HepG2 (cell line): ENCODE measurements at regions not wholly inside any gene's neighbourhood (a gene's known extent, or its start where the extent isn't known, plus 50 kb on each side); places are given as distances from the start of the nearest gene placed in this dataset.

Experiments
- CC2D1A ChIP-seq: sonication (generic); formaldehyde crosslinking; IDR thresholded peaks from 2 replicates; pipeline ENCODE4 v1.8.1; 2023; ENCODE audit warnings: mild to moderate bottlenecking, missing genetic modification reagents
- CCAR2 ChIP-seq: fragments of 200-400 bp; formaldehyde crosslinking; optimal IDR thresholded peaks from 2 replicates; pipeline ENCODE3; 2018; ENCODE audit warnings: low read depth, mild to moderate bottlenecking, low read length, moderate library complexity
- CREB1 ChIP-seq, 2 experiments: fragments of 450-650 bp in 1 of 2; IDR thresholded peaks; 2 replicates each; pipeline ENCODE4 v1.6.1; 2016 to 2017; ENCODE audit warnings: control low read depth in 1 of 2, mild to moderate bottlenecking in 1 of 2, missing compliant biosample characterization in 1 of 2, missing genetic modification characterization in 1 of 2
- MYC ChIP-seq: sonication (generic); formaldehyde crosslinking; IDR thresholded peaks from 2 replicates; pipeline ENCODE4 v1.9.0; 2021; ENCODE audit warnings: missing genetic modification reagents, borderline replicate concordance
- SALL2 ChIP-seq: sonication (generic); formaldehyde crosslinking; IDR thresholded peaks from 2 replicates; pipeline ENCODE4 v1.8.1; 2023; ENCODE audit warnings: mild to moderate bottlenecking, missing genetic modification reagents, inconsistent platforms
- SRF ChIP-seq: IDR thresholded peaks from 2 replicates; pipeline ENCODE4 v1.6.1; 2011; ENCODE audit warnings: mild to moderate bottlenecking, low read depth, low read length, moderate library complexity
- ZMYM3 ChIP-seq: sonication (generic); formaldehyde crosslinking; IDR thresholded peaks from 2 replicates; pipeline ENCODE4 v1.5.1; 2020; ENCODE audit warnings: mild to moderate bottlenecking, missing genetic modification reagents
- ZNF879 ChIP-seq: sonication (generic); formaldehyde crosslinking; IDR thresholded peaks from 2 replicates; pipeline ENCODE4 v1.8.1; 2023; ENCODE audit warnings: missing genetic modification reagents
- TF ChIP-seq, protein P1 (sequence below): IDR thresholded peaks from 2 replicates; pipeline ENCODE4 v1.6.1; 2012; ENCODE audit warnings: inconsistent platforms
- TF ChIP-seq, protein P2 (sequence below): sonication (generic); formaldehyde crosslinking; IDR thresholded peaks from 2 replicates; pipeline ENCODE4 v1.5.0; 2020; ENCODE audit warnings: mild to moderate bottlenecking, missing genetic modification reagents, moderate library complexity
- TF ChIP-seq, protein P3 (sequence below): sonication (generic); formaldehyde crosslinking; conservative IDR thresholded peaks from 2 replicates; pipeline ENCODE4 v1.4.0; 2020; ENCODE audit warnings: missing genetic modification reagents

DNA sequence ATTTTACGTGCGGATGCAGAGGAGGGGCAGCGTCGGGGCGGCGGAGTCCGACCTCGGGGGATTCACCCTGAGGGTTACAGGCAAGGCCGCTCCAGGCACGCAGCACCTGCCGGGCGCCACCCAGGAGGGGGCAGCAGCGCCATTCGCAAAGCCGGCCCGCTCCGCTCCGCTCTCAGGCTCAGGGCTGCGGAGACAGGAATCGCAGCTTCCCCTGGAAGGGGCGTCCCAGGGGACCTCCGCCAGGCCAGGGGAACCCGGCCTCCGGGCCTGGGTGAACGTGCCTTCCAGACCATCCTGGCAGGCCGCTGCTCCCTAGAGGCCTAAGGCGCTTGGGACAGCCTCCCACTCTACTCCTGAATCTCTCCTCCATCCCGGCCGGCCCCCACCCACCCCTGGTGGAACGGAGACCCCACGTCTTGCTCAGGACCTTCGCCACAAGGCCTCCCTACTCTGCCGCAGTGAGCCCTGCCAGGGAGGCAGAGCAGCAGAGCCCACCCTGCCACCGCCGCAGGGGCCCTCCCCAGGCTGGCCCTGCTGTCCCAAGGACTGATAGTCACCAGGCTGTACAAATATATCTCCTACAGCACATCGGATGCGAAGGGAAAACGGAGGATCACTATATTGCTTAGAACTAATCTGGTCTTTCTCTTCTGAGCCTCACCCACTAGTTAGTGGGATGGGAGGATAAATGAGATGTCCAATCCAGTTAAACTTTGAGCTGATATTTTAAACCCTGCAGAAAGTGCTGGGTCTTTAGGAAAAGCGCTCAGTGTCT, 115.0 kb downstream of the SMIM20 start:
- TF ChIP-seq, protein P1, sequence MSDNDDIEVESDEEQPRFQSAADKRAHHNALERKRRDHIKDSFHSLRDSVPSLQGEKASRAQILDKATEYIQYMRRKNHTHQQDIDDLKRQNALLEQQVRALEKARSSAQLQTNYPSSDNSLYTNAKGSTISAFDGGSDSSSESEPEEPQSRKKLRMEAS = no peak
- TF ChIP-seq, protein P2, sequence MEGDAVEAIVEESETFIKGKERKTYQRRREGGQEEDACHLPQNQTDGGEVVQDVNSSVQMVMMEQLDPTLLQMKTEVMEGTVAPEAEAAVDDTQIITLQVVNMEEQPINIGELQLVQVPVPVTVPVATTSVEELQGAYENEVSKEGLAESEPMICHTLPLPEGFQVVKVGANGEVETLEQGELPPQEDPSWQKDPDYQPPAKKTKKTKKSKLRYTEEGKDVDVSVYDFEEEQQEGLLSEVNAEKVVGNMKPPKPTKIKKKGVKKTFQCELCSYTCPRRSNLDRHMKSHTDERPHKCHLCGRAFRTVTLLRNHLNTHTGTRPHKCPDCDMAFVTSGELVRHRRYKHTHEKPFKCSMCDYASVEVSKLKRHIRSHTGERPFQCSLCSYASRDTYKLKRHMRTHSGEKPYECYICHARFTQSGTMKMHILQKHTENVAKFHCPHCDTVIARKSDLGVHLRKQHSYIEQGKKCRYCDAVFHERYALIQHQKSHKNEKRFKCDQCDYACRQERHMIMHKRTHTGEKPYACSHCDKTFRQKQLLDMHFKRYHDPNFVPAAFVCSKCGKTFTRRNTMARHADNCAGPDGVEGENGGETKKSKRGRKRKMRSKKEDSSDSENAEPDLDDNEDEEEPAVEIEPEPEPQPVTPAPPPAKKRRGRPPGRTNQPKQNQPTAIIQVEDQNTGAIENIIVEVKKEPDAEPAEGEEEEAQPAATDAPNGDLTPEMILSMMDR (CRISPR knock-in tag) = peak; percentile 94
- TF ChIP-seq MYC = no peak
- TF ChIP-seq ZNF879 (CRISPR knock-in tag) = no peak
- no peak for TF ChIP-seq SRF
- no peak for TF ChIP-seq CCAR2
- no peak for TF ChIP-seq CREB1 (IDR thresholded peaks at IDR 0.05)
- no peak for TF ChIP-seq CREB1 (CRISPR knock-in tag; IDR thresholded peaks at IDR 0.05)
- TF ChIP-seq CC2D1A (CRISPR knock-in tag) = no peak
- no peak for TF ChIP-seq ZMYM3 (CRISPR knock-in tag)
- TF ChIP-seq, protein P3, sequence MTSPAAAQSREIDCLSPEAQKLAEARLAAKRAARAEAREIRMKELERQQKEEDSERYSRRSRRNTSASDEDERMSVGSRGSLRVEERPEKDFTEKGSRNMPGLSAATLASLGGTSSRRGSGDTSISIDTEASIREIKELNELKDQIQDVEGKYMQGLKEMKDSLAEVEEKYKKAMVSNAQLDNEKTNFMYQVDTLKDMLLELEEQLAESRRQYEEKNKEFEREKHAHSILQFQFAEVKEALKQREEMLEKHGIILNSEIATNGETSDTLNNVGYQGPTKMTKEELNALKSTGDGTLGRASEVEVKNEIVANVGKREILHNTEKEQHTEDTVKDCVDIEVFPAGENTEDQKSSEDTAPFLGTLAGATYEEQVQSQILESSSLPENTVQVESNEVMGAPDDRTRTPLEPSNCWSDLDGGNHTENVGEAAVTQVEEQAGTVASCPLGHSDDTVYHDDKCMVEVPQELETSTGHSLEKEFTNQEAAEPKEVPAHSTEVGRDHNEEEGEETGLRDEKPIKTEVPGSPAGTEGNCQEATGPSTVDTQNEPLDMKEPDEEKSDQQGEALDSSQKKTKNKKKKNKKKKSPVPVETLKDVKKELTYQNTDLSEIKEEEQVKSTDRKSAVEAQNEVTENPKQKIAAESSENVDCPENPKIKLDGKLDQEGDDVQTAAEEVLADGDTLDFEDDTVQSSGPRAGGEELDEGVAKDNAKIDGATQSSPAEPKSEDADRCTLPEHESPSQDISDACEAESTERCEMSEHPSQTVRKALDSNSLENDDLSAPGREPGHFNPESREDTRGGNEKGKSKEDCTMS (CRISPR knock-in tag) = no peak
- no peak for TF ChIP-seq SALL2
